HG03045 (cell line): ENCODE measurements at regions not wholly inside any gene's neighbourhood (a gene's known extent, or its start where the extent isn't known, plus 50 kb on each side); places are given as distances from the start of the nearest gene placed in this dataset.
"Not testable (repeated sequence)": the region's sequence is repeated elsewhere in the genome, so short reads cannot be mapped to it uniquely, and the experiment has no call there.

ENCODE experiments used
- ATAC-seq: cut with Tn5 transposase; IDR thresholded peaks from one replicate; pipeline ENCODE4 v1.9.1; 2021; ENCODE audit warnings: mild to moderate bottlenecking, moderate library complexity; ENCODE audit not compliant: unreplicated experiment

DNA sequence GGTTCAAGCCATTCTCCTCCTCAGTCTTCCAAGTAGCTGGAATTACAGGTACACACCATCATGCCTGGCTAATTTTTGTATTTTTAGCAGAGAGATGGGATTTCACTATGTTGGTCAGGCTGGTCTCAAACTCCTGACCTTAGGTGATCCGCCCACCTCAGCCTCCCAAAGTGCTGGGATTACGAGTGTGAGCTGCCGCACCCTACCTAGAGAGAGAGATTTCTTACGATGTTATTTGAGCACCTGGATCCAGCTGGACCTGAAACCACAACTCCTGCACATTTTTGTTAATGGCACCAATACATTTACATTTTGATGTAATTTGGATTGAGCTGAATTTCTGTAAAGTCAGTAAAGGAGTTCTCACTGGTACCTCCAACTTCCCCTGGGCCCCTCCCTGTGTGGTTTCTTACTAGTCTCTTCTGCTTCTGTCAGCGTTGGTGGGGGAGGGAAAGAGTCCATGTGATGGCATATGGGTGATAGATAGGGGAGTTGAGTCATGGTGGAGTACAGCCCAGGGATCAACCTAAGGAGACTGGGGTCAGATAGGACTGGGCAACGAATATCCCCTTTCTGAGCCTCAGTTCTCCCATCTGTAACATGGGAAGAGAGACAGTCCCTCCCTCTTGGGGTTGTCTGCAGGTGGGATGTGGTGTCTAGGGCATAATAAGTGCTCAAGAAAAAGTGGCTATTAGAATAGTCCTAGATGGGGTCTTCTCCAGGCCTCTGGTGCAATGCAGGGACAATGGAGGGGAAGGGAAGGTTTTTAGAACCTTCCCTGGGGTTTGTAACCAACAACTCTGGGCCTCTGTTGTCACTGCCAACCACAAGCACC is 83.3 kb upstream of the MED13L start:
- no peak for ATAC-seq

GRCh38 chr12:116361414-116362223 is 84.1 kb upstream of the MED13L start:
- ATAC-seq: no peak

- ATAC-seq: no peak
Measured at GRCh38 chr12:116365114-116365513, 87.6 kb upstream of the MED13L start.

GRCh38 chr12:116365606-116366455 is 88.3 kb upstream of the MED13L start:
- no peak for ATAC-seq

GRCh38 chr12:116366456-116366776 is 88.9 kb upstream of the MED13L start:
- no peak for ATAC-seq

- no peak for ATAC-seq
Measured at GRCh38 chr12:116366824-116367223, 89.3 kb upstream of the MED13L start.

DNA sequence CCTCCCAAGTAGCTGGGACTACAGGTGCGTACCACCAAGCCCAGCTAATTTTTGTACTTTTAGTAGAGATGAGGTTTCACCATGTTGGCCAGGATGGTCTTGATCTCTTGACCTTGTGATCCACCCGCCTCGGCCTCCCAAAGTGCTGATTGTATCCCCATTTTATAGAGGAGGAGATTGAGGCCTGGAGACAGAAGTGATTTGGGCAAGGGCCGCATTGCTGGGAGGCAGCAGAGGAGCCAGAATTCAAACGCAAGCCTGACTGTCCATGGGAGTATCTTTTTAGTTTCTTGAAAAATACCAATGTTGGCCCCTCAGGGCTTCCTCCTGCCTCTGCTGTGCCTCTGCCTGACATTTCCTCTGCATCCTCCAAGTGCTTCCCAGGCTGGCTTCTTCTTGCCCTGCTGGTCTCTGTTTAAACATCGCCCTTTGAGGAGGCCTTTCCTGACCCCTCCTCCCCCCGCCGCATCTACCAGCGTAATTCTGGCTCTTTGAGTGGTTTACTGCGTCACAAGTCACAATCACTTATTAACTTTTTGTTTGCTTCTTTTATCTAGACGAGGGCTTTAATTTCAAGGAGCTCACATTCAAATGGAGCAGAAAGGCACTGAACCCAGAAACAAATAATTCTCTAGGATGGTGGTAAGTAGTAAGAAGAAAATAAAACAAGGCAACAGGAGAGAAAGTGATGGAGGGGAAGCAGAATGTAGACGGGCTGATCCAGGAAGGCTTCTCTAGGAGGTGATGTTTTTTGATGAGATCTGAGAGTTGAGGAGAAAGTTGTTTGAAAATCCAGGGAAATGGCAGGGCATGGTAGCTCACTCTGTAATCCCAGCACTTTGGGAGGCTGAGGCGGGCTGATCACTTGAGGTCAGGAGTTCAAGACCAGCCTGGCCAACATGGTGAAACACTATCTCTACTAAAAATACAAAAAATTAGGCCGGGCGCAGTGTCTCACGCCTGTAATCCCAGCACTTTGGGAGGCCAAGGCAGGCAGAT is 91.0 kb upstream of the MED13L start:
- no peak for ATAC-seq

GRCh38 chr12:116370004-116370404 is 92.5 kb upstream of the MED13L start:
- no peak for ATAC-seq

DNA sequence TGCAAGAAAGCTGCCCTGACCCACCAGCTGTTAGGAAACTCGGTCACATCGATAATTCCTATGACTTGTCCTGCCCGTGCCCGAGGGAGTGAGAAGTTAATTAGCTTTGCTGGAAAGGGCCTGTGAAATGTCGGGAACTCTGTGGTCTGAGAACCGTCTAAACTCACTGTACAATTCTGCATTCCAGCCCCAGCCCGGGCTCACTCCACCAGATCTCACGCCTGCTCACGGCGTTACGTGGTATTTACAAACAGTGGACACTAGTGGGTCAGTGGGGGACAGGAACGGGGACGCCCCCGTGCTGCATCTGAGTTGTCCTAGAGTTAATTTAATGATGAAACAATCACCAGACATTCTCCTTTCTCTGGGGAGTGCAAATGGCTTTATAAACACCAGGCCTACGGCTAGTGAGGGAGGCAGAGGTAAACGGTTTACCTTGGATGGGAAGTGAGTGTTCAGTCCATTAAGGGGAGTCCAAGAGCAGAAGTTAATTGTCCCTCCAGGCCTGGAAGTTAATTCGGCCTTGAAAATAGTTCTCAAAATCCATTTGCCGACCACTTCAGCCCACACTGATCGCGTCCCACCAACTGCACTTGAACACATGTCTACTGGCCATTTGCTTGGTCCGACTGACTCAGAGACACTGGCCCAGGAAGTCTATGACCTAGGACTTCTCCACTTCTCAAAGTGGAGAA is 93.5 kb upstream of the MED13L start:
- no peak for ATAC-seq

DNA sequence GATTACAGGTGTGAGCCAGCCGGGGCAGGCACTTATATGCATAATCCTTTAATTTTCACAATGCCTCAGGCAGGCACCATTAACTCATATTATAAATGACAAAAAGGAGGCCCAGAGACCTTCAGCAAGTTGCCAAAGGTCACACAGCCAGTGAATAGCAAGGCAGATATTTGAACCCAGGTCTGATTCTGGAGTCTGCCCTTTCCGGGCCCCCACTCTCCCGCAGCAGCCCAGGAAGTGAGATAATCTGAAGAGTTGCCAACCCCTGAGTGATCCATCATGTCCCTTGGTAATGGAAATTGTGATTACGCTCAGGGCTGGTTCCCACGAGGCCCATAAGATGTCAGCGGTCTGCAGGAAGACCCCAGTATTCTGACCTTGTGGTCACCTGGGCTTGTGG is 95.3 kb upstream of the MED13L start:
- ATAC-seq: no peak

DNA sequence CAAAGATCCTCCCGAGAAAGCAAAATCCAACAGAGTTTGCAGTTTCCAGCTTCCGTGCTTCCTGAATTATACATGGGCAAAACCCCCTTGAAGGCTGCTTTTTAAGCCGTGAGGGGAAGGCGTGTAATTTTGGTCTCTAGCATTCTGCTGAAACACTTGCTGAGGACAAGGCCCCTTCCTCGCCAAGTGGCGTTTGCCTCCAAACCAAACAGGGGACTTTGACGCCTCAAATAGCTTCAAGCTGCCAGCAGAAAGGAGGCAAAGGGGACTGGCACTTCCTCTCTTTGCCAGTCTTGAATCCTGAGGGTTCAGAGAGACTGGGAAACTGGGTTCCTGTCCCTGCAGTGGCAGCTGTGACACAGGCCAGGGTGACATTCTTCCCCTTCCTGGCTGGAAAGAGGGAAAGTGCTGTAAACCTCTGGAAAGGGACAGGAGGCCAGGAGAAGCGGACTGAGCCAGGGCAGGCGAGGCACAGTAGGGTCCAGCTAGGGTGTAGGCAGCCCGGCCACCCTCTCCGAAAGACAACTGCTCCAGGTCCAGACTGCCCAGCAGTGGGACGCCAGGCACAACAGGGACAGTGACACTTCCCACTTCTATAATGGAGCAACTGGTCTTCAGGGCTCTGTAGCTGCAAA is 96.2 kb upstream of the MED13L start:
- ATAC-seq: no peak

DNA sequence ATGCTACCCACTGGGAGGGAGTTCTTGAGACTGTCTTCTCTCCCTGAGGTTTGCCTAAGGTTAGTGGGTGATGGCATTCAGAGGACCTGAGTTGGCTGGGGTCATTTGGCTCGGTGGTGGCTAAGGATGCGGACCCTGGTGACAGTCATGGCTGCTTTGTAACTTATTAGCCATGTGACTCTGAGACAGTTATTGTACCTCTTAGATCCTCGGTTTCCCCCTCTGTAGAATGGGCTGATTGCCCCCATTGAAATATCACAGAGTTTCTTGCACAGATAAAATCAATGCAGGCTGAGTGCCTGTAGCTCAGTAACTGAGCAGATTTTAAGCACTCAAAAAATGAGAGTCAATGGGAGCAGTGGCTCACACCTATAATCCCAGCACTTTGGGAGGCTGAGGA is 96.7 kb upstream of the MED13L start:
- ATAC-seq: no peak

DNA sequence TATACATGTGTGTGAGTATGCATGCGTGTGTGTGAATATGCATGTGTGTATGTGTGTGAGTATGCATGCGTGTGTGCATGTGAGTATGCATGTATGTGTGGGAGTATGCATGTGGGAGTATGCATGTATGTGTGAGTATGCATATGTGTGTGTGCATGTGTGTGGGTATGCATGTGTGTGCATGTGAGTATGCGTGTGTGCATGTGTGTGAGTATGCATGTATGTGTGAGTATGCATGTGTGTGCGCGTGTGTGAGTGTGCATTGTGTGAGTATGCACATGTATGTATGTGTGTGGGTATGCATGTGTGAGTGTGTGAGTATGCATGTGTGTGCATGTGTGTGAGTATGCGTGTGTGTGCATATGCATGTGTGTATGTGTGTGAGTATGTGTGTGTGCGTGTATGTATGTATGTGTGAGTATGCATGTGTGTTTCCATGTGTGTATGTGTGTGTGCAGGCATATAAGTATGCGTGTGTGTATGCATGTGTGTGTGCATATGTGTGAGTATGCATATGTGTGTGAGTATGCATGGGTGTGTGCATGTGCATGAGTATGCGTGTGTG is 97.9 kb upstream of the MED13L start:
- no peak for ATAC-seq

DNA sequence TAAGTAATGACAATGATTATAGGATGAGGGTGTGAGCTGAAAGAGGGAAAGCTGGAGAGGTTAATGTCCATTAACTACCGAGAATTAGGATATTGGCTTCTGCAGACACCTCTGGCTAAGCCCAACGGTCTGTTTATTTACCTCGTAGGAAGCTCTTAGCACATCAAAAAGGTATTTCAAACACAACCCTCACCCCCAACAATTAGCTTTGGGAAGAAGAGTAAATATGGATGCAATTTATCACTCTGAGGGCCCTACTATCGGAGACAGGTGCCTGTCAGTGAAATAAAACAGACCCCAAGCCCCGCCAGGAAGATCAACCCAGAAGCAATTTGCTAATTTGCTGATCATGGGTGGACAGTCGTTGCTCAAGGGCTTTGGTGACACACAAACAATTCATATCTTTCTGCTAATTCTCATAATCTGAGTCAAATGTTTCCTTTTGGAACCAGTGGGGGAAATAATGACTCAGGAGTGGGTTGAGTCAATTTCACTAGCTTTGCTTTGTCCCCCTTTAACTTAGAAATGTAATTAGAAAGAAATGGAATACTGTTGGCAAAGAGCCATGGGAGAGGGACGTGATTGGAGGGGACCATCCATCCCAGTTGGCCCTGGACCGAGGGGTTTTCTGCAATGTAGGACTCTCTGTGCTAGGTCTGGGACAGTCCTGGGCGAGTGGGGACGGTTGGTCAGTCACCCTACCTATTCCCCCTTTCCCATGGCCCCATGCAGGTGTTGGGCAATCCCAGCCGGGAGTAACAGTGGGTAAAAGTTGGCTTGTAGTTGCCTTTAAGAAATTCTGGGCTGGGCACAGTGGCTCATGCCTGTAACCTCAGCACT is 99.1 kb upstream of the MED13L start:
- ATAC-seq: no peak

DNA sequence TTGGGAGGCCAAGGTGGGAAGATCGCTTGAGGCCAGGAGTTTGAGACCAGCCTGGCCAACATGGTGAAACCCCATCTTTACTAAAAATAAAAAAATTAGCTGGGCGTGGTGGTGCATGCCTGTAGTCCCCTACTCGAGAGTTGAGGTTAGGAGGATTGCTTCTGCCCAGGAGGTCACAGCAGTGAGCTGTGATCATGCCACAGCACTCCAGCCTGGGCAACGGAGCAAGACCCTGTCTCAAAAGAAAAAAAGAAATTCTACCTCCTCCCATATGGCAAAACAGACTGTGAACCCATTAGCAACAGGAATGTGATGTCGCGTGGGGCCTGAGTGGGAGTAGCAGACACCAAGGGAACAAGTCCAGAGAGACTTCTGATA is 99.7 kb upstream of the MED13L start:
- not testable (repeated sequence) for ATAC-seq

DNA sequence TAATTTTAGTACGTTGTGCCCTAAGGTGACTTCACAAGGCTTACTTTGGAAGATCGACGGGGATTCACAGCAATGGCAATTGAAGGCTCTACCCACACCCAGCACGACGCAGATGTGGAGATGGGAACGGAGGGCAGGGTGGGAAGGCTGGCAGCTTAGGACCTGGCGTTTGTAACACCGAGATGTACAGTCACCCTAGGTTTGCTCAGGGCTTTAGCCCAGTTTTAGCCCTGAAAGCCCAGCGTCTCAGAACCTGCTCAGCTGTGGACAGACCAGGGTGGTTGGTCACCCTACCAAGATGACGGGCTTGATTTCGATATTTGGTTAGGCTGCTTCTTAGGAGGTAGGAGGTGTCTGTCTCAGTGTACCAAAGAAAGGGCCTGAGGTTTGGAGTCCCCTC is 100.5 kb upstream of the MED13L start:
- ATAC-seq: no peak

DNA sequence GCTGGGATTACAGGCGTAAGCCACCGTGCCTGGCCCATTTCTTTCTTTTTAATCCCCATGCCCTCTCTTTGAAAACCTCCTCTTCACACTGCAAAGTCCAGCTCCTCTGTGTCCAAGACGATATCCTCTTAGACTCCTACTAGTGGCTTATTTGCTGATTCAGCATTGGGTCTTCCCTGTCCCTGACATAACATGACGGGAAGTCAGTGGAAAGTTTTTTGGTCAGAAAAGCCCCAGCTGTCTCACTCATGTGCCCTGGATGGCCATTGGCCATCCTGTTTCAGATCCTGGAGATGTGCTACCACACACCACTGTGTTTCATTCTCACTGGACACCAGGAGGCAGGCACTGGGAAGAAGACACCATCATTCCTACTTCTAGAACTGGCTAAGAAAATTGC is 102.6 kb upstream of the MED13L start:
- ATAC-seq: no peak

- not testable (repeated sequence) for ATAC-seq
Measured at GRCh38 chr12:116380740-116381139, 103.2 kb upstream of the MED13L start.
